Activated T-cell treated with anti-CD3 and anti-CD28 coated beads, Interleukin-2, amount 50 U/mL, for 72 hours (primary cell): ENCODE measurements at regions not wholly inside any gene's neighbourhood (a gene's known extent, or its start where the extent isn't known, plus 50 kb on each side); places are given as distances from the start of the nearest gene placed in this dataset.

ENCODE experiments used
- ATAC-seq, 2 donors: fragments of 150-1000 bp; cut with Tn5 transposase; replicated peaks in 1 of 2; 2 replicates each; pipeline ENCODE4 v1.10.0; 2021; ENCODE audit warnings: moderate library complexity in 2 of 2, mild to moderate bottlenecking in 1 of 2
- DNase-seq, 2 donors: peaks; one replicate each; pipeline ENCODE4 v3.0.0; 2021 to 2022; ENCODE audit warnings: mixed read lengths in 1 of 2
- H3K27ac Mint-ChIP-seq: one replicate; pipeline ENCODE4 v1.8.0; 2022; ENCODE audit warnings: mild to moderate bottlenecking, moderate library complexity, mixed read lengths
- H3K27me3 Mint-ChIP-seq: one replicate; pipeline ENCODE4 v1.8.0; 2022; ENCODE audit warnings: low read depth, mixed read lengths
- H3K36me3 Mint-ChIP-seq, 2 donors: one replicate each; pipeline ENCODE4 v1.8.0; 2022; ENCODE audit warnings: mixed read lengths in 2 of 2, mild to moderate bottlenecking in 1 of 2; ENCODE audit not compliant: insufficient read depth in 2 of 2
- H3K4me1 Mint-ChIP-seq: one replicate; pipeline ENCODE4 v1.8.0; 2022; ENCODE audit warnings: low read depth, mixed read lengths
- H3K4me3 Mint-ChIP-seq, 2 donors: one replicate each; pipeline ENCODE4 v1.8.0; 2022; ENCODE audit warnings: mild to moderate bottlenecking in 2 of 2, mixed read lengths in 2 of 2, moderate library complexity in 2 of 2
- H3K9me3 Mint-ChIP-seq, 2 donors: one replicate each; pipeline ENCODE4 v1.8.0; 2022; ENCODE audit warnings: mixed read lengths in 2 of 2

- no peaks in the 10 kb centered on the region for H3K4me1 Mint-ChIP-seq
- no peaks in the 10 kb centered on the region for H3K36me3 Mint-ChIP-seq
- peaks cover 0 to 3% of the 10 kb centered on the region in 2 donors for H3K9me3 Mint-ChIP-seq
- no peak overlapping the region for H3K27ac Mint-ChIP-seq
- H3K27me3 Mint-ChIP-seq = no peaks in the 10 kb centered on the region
- ATAC-seq (no peak), DNase-seq (no peak)
- no peak overlapping the region for H3K4me3 Mint-ChIP-seq
Measured at GRCh38 chr1:72341661-72342060, 59.3 kb upstream of the NEGR1 start.

- no peak for ATAC-seq
Measured at GRCh38 chr1:72336776-72337175, 54.4 kb upstream of the NEGR1 start.

More at GRCh38 chr1:72336776-72337175, 54.4 kb upstream of the NEGR1 start:
- DNase-seq = no peak
- Mint-ChIP-seq H3K27ac (no peak overlapping the region), H3K4me1 (no peaks in the 10 kb centered on the region), H3K9me3 (peaks cover 0 to 6% of the 10 kb centered on the region in 2 donors), H3K27me3 (no peaks in the 10 kb centered on the region), H3K36me3 (no peaks in the 10 kb centered on the region), H3K4me3 (no peak overlapping the region)
